KMS-11 (cell line): ENCODE measurements at regions not wholly inside any gene's neighbourhood (a gene's known extent, or its start where the extent isn't known, plus 50 kb on each side); places are given as distances from the start of the nearest gene placed in this dataset.

Experiments used
- H2AFZ ChIP-seq: fragments of 200-600 bp; sonication (generic); 2 replicates; pipeline ENCODE4 v1.6.1; 2016; ENCODE audit warnings: antibody characterized with exemption, mixed run types, low read depth
- H3K27ac ChIP-seq: fragments of 200-600 bp; sonication (generic); 2 replicates; pipeline ENCODE4 v1.6.1; 2016; ENCODE audit warnings: mild to moderate bottlenecking, mixed run types
- H3K27me3 ChIP-seq: fragments of 200-600 bp; sonication (generic); 2 replicates; pipeline ENCODE4 v1.6.1; 2017; ENCODE audit warnings: mild to moderate bottlenecking, low read depth, mixed run types, moderate library complexity; ENCODE audit not compliant: insufficient read depth
- H3K36me3 ChIP-seq: fragments of 200-600 bp; sonication (generic); 2 replicates; pipeline ENCODE4 v1.6.1; 2017; ENCODE audit warnings: mild to moderate bottlenecking, mixed run types; ENCODE audit not compliant: insufficient read depth
- H3K4me1 ChIP-seq: fragments of 200-600 bp; sonication (generic); 2 replicates; pipeline ENCODE4 v1.6.1; 2016; ENCODE audit warnings: mild to moderate bottlenecking, low read depth, mixed run types; ENCODE audit not compliant: poor library complexity, severe bottlenecking
- H3K4me2 ChIP-seq: fragments of 200-600 bp; sonication (generic); 2 replicates; pipeline ENCODE4 v1.7.0; 2016; ENCODE audit warnings: mild to moderate bottlenecking, mixed run types
- H3K4me3 ChIP-seq: fragments of 200-600 bp; sonication (generic); IDR thresholded peaks from 2 replicates; pipeline ENCODE4 v1.6.1; 2017; ENCODE audit warnings: low read depth, low read length, mixed read lengths; ENCODE audit not compliant: insufficient read depth
- H3K79me2 ChIP-seq: fragments of 200-600 bp; sonication (generic); 2 replicates; pipeline ENCODE4 v1.6.1; 2016; ENCODE audit warnings: low read depth, mixed run types; ENCODE audit not compliant: insufficient read depth
- H3K9ac ChIP-seq: fragments of 200-600 bp; sonication (generic); 2 replicates; pipeline ENCODE4 v1.6.1; 2016; ENCODE audit warnings: mild to moderate bottlenecking, mixed run types
- H4K20me1 ChIP-seq: fragments of 200-600 bp; sonication (generic); 2 replicates; pipeline ENCODE4 v1.6.1; 2016; ENCODE audit warnings: mild to moderate bottlenecking, mixed run types; ENCODE audit not compliant: insufficient read depth
- CTCF ChIP-seq: fragments of 200-600 bp; sonication (generic); conservative IDR thresholded peaks from 2 replicates; pipeline ENCODE4 v1.6.1; 2017; ENCODE audit warnings: low read depth, mild to moderate bottlenecking, antibody characterized with exemption, low read length, moderate library complexity, mixed read lengths

DNA sequence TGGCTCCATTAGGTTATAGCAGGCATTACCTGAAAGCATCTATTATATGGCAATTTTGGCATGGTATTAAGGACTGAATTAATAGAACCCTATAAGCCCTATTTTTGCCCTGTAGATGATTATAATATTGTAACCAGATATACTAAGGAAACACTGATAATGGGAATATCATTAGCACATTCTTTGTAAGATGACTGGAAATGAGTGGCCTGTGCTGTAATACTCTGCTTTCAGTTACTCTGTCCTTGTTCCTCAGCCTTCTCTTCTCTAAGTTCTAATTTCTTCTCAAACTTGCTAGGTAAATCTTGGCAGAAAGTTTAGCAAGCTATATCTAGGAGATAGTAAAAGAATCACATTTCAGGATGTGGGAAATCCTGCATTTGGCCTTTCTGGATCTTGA lies 74.0 kb upstream of the ITPRID2 start:
- H2AFZ ChIP-seq = no peak overlapping the region

DNA sequence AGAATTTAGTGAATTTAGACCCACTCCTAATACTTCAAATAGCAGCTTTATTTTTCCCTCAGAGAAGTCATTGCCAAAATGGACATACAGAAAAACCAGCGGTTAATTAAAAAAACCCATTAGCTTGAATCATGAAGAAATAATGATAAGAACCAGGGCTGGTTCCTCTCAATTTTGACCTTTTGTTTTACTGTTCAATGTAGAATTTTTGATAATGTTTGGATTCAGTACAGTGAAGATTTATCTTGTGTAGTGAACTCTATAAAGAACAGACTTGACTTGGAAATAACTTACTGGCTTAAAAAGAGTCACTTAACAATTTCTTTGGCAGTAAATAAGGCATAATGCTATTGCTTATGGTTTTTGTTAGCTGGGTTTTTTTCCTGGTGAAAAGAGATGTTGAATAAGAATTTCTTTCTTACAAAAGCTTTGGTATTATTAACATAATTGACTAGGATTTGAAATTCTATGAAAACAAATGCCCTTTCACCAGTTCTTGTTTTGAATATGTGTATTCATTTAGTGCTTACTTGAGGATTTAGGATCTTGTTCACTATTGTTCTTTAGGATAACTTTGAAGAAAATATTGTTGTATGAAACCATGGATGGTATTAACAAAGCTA lies 73.4 kb upstream of the ITPRID2 start:
- Histone ChIP-seq H3K4me1 (no peaks in the 10 kb centered on the region), H3K4me3 (no peak overlapping the region), H2AFZ (no peak overlapping the region), H3K4me2 (no peak overlapping the region), H3K36me3 (no peaks in the 10 kb centered on the region), H3K27ac (no peak overlapping the region), H3K9ac (no peak overlapping the region), H4K20me1 (no peaks in the 10 kb centered on the region), H3K27me3 (no peaks in the 10 kb centered on the region), H3K79me2 (no peaks in the 10 kb centered on the region)
- no peak for TF ChIP-seq CTCF

More for the DNA sequence above, 74.0 kb upstream of the ITPRID2 start:
- Histone ChIP-seq H3K4me2 (no peak overlapping the region), H3K9ac (no peak overlapping the region), H3K27me3 (no peaks in the 10 kb centered on the region), H3K4me1 (no peaks in the 10 kb centered on the region), H3K27ac (no peak overlapping the region), H3K79me2 (no peaks in the 10 kb centered on the region), H3K36me3 (no peaks in the 10 kb centered on the region), H3K4me3 (no peak overlapping the region), H4K20me1 (no peaks in the 10 kb centered on the region)
- TF ChIP-seq CTCF = no peak

DNA sequence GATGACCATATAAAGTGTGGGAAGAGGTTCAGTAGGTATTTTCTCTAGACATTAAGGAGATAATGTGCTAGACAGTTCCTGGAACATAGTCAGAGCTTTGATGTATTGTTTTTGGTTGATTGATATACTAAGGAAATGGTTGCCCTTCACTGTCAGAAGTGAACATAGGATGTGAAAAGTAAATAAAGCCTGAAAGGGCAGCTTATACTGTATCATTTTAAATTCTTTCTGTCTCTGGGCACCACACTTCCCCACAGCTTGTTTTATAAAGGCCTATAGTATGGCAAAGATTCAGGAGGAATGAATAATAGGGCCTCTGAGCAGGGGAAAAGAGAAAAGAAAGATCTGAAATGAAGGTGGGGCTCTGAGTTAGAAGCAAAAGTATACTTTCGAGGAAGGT lies 72.7 kb upstream of the ITPRID2 start:
- H3K9ac ChIP-seq = no peak overlapping the region
- H3K27ac ChIP-seq = no peak overlapping the region
- no peak overlapping the region for H3K4me2 ChIP-seq
- H3K4me3 ChIP-seq = no peak overlapping the region
- no peaks in the 10 kb centered on the region for H4K20me1 ChIP-seq
- no peaks in the 10 kb centered on the region for H3K79me2 ChIP-seq
- H3K4me1 ChIP-seq = no peaks in the 10 kb centered on the region
- TF ChIP-seq CTCF = no peak
- no peak overlapping the region for H2AFZ ChIP-seq
- no peaks in the 10 kb centered on the region for H3K27me3 ChIP-seq
- H3K36me3 ChIP-seq = no peaks in the 10 kb centered on the region

- H3K36me3 ChIP-seq = no peaks in the 10 kb centered on the region
- no peak overlapping the region for H2AFZ ChIP-seq
- no peak overlapping the region for H3K9ac ChIP-seq
- no peak overlapping the region for H3K4me2 ChIP-seq
- no peaks in the 10 kb centered on the region for H4K20me1 ChIP-seq
- no peak for TF ChIP-seq CTCF
- H3K27me3 ChIP-seq = no peaks in the 10 kb centered on the region
- no peaks in the 10 kb centered on the region for H3K4me1 ChIP-seq
- H3K79me2 ChIP-seq = no peaks in the 10 kb centered on the region
- no peak overlapping the region for H3K27ac ChIP-seq
- H3K4me3 ChIP-seq = no peak overlapping the region
Observed at GRCh38 chr2:181821049-181821448, 70.5 kb upstream of the ITPRID2 start.
